DMS114 treated with DMSO at 0.1 percent for 48 hours (cell line): ENCODE measurements at regions not wholly inside any gene's neighbourhood (a gene's known extent, or its start where the extent isn't known, plus 50 kb on each side); places are given as distances from the start of the nearest gene placed in this dataset.

Experiments used
- DNase-seq: peaks from one replicate; lab custom pipeline; 2025; ENCODE audit not compliant: unreplicated experiment; lab: John Stamatoyannopoulos, UW

DNA sequence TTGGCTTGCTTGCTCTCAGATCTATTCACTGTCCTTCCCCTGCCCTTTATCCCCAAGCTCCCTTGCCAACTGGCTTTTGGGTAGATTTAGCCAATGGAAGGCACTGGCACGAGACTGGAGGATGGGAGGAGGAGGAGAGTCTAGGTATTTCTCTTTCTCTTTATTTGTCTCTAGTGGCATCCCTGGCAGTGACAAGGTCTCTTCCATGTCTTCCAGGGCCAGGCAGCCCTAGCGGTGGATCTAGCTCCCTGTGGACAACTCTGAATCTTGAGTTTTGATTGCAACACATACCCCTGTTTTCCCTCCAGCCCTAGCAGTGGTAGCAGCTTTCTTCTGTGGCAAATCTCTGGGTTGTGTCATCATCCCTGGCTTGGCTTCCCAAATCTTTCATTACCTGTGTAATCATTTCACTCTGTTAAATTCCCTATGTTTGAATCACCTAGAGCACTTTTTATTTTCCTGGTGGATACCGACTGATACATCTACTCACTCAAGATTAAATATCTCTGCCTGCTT, 171.1 kb upstream of the IRX6 start:
- no peak for DNase-seq

DNA sequence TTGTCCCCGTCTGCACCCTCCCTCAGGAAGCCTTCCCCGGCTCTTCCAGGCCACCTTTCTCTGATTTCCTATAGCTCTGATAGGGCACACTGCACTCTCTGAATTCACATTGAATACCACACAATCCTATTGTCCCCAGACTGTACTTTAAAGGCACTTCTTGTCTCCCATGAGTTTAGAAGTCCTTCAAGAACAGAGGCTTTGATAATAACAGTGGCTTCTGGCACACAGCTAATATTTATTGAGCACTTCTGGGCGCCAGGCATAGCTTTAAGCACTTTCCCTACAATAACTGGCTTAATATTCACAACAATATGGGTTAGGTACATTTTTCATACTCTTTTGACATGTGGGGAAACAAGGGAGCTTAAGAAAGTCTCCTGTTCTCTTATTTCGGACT, 169.7 kb upstream of the IRX6 start:
- DNase-seq = no peak

DNA sequence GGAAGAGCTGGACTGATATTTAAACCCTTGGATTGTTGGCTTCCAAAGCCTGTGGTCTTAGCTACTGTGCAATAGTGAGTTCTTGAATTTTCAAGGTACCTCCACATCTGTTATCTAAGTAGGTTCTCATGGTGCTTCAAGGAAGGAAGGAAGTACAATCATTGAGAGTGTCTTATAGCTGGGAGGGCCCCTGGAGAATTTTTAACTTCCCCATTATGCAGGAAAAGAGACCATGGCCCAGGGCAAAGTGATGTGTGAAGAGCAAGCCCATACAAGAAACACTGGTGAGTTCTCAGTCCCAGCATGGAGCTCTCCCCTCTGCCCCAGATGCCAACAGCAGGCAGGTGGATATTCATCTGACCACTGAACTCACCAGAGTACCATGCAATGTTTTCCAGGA, 169.0 kb upstream of the IRX6 start:
- no peak for DNase-seq

DNA sequence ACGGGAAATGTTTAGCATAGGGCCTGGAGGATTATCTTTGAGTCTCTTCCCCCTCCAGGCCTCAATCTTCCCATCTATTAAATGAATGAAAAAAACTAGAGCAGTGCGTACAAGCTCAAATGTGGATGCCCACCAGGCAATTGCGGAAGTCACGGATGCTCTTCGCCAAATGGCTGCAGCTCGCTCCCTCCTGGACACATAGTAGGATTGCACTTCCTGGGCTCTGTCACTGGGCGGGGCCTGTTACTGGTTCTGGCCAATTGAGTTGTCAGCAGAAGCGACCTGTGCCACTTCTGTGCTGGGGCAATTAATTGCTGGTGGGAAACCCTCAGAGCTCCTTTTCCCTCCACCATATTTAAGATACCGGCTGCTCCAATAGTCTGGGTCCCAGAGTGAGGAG, 168.2 kb upstream of the IRX6 start:
- DNase-seq = no peak

DNA sequence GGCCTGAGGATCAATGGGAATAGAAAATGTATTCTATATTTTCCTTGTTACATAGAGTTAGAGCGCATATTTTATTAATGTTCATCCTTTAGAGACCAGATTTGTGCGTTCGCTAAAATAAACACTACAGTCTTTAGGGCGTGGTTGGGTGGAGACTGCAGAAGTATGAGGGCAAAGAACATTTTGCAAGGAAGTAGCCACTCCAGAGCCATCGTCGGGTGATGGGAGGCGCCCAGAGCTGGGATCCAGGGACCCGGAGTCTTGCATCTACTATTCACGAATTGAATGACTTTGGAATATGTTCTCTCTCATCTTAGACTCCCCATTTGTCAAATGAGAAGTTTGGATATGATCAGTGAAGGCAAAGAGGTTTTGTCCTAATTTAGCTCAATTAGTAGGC, 154.2 kb upstream of the IRX6 start:
- no peak for DNase-seq

DNA sequence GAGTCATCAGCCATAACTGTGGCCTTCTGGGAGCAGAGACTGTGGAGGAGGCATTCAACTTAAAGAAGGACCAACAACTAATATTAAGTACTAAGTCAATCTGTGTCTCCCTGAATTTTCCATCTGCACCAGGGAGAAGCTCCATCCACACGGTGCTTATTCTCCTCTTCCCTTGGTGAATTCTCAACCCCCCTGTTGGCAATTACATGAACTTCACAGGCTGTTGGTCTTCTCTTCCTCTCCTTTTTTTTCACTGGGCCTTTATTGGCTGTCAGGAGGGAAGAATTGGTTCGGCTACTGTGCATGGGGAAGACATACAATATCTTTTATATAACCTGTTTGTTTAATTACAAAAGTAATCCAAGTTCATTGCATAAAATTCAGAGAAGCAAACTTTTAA, 152.8 kb upstream of the IRX6 start:
- no peak for DNase-seq

DNA sequence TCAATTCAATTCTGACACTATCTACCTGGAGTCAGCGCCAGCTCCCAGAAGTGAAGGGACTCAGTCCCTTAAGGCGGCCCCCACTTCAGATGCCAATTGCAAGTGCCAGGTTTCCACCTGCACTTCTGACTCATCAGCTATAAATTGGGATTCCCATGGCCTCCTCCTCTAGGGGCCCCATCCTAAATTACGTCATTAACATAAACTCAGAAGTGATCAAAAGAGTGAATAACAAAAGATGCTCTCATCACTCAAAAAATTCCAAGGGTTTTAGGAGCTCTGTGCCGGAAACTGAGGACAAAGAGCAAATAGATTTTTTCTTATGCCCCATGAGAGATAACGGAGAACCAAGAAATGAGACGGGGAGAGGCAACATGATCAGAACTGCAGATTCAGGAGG, 148.6 kb upstream of the IRX6 start:
- no peak for DNase-seq

DNA sequence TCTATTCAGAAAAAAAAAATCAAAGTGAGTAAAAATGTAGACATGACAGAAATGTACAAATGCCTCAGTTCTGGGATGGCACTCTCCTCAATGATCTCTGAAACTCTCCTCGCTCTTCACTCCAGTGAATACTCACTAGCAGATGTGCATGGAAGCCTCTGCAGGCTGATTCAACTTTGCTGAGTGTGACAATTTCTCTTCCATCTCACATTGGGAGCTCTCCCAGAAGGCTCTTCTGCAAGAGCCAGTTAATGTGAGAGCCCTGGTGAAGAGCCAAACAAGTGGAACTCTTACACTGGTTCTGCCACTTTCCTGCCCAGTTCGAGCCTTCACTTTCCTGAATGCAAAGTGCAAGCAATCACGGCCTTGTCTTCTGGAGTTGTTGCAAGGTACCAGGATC, 147.1 kb upstream of the IRX6 start:
- no peak for DNase-seq

DNA sequence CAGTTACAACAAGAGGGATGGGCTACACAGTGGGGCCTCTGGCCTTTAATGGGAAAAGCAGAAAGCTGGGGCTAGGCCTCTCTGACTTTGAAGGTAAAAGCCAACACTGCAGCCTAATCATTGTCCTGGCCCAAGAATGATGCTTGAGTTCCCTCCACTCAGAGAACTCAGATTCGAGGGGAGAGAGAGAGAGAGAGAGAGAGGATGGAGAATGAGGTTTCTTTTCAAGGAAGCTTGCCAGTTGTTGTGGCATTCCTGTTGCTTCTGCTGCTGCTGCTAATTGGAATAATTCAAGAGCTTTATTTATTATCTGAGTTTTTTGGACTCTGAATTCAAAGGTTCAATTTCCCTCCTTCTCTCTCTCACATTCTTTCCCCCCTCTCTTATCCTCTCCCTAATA, 144.6 kb upstream of the IRX6 start:
- DNase-seq = no peak

DNA sequence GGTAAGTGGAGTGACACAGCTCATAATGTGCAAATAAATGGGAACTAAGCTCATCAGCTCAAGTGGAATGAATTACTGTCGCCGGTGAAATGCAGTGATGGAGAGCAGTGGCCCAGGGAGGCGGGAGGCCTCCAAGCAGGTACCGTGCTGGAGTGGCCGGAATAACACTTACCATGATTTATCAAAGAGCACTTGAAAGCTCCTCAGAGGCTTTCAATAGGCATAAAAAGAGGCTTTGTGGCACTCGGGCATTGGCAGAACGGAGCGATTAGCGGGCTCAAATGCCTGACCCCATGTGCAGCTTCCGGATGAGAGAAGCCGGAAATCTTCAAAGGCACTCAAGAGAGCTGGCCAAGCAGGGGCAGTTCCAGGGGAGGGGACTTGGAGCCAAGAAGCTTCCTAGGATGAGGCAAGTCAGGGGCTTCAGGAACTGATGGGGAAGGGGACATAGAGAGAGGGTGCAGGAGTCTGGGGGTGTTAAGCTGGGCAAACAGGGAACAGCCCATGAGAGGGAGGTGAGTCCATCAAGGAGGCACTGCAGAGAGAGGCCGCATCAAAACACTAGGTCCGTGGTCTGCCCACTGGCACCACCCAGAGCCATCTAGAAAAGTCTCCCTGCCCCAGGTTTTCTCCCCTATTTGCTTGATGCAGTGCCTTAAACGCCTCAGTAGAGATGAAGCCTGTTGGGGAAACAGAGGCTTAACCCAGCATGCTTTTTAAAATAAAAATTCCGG, 144.0 kb upstream of the IRX6 start:
- DNase-seq = no peak

DNA sequence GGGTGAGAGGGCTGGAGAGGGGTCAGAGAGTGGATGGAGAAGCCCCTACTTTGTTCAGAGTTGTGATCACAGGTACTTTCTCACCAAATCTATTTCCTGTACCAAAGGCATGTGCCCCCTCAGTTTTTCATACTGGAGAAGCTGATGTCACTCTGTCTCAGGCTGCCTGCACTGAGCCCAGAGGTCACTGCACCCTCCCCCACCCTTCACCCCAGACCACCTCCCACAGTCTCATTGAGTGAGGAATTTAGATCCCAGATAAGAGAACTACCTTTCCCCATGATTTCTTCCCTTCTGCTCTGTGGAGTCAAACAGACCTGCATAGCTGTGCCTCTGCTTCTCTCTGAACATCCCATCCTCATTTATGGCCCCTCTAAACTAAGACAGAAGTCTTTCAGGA, 140.0 kb upstream of the IRX6 start:
- DNase-seq = no peak

DNA sequence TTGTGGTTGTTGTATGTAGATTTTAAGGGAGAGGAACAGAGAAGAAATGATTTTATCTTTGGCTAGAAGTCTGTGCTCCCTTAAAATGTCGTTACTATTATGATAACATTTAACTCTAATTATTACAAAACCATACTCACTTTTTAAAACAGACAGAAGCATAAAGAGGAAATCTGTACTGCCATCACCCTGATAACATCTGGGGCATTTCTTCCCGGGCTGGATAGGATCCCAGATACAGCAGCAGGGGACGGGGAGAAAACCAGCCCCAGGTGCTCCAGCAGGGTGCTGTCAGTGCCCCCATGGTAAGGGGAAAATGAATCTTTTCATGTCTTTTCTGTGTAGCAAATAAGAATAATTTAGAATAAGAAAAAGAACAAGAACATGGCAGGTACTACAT, 139.4 kb upstream of the IRX6 start:
- no peak for DNase-seq

DNA sequence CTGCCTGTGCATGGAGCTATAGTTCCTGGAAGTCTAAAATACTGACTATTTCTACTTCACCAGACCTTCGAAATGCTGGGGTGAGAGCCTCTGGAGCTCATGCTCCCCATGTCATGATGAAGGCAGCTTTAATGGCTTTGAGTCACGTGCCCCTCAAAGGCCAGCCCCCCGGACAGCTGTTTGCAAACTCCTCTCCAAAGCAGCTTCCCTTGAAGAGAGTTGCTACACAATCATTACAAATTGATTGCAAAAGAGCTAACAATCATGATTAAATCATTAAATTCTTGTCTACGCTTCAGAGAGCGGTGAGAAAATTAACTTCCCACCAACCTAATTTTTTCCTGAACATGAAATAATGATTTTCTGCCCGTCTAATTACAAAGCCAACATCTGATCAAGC, 134.8 kb upstream of the IRX6 start:
- DNase-seq = no peak

DNA sequence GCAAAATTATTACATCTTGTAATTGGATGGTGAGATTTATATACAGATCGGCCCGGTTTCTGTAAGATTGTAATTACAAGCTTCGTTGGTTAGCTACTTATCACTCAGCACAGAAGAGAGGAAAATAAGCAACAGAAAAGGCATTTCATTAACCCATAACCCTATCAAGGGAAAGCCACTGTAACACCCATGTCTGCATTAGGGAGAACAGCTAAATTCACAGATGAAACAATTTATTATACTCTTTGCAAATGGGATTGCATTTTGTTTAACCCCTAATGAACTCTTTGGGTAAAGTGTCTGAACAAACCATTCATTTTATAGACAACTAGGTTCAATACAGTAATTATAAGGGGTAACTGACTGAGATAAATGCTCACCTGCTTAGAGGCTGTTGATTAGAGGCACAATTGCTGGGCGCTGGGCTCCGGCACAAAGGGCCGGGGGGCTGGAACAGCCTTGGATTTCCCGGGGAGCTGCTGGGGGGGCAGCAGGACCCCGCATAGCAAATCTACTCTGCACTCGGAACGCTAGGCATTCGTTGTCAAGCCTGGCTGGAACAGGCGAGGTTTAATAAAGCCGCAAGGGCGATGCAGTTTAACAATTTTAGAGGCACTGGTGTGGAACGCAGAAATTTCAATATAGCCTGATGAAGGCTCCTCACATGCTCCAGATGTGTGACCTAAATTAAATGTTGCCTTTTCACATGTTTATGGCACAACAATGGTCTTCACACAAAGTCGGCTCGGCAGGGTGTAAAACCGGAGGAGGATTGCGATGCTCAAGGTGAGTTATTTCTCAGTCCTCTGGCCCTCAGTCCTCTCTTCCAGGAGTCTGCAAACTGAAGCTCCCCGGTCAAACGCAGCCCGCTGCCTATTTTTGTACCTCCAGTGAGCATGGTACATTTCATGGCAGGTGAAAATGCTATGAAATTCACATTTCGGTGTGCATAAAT, 134.0 kb upstream of the IRX6 start:
- no peak for DNase-seq

DNA sequence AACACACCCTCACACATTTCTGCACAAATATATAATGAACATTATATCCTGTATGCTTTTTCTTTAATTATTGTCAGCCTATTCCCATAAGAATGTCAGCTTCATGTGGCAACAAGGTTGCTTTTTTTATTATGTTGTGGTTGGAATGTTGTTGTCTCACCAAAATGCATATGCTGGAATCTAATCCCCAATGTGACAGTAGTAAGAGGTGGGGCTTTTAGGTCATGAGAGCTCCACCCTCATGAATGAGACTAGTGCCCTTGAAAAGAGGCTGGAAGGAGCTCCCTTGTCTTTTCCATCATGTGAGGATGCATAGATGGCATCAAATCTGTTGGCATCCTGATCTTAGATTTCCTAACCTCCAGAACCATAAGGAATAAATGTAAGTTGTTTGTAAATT, 131.3 kb upstream of the IRX6 start:
- no peak for DNase-seq

DNA sequence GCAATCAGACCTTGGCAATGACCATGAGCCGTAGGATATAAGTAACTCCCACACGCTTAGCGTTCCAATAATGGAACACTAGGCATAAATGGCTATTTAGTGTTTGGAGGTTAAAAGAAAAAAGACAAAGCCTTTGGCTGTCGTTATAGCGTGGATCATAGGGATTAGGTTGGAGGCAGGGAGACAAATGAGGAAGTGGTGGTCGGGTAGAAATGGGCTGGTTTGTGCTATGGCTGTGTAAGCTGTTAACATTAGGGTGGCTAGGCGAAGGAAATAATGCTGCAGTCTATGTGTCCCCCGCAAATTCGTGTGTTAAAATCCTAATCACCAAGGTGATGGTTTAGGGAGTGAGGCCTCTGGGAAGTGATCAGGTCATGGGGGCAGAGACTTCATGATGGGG, 120.4 kb upstream of the IRX6 start:
- DNase-seq = no peak

DNA sequence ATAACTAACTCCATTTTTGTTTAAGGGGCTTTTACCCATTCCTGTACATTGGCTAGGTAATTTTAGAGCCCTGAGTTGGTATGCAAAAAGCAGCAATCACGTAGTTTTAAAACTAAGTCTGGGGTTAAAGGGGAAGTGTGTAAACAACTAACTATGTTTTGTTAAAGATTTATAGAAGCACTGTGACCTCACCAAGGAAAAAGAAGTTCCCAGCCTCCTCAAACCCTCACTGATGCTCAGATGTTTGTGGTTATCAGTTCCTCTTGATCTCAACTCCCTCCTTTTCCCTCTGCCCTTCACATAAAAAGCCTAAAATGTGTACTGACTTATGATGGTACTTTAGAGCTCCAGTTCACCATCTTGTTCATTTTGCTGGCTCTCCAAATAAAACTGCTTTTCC, 119.9 kb upstream of the IRX6 start:
- no peak for DNase-seq

DNA sequence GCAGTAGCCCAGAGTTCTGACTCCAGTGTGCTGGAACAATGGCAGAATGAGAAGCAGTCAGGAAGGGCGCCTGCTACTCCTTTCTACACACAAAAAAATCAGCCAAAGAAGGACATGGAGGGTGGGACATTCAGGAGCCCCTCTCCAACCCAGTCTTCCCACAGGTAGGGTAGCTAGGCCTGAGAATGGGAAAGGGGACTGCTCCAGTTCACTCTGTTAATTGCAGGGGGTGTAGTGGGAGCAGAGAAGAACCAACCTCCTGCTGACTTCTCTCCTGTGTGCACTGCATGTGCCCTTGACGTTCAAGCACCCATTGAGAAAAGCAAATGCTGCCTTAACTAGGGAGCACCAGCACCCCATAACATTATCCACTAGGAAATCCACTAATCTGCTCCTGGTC, 119.1 kb upstream of the IRX6 start:
- no peak for DNase-seq

DNA sequence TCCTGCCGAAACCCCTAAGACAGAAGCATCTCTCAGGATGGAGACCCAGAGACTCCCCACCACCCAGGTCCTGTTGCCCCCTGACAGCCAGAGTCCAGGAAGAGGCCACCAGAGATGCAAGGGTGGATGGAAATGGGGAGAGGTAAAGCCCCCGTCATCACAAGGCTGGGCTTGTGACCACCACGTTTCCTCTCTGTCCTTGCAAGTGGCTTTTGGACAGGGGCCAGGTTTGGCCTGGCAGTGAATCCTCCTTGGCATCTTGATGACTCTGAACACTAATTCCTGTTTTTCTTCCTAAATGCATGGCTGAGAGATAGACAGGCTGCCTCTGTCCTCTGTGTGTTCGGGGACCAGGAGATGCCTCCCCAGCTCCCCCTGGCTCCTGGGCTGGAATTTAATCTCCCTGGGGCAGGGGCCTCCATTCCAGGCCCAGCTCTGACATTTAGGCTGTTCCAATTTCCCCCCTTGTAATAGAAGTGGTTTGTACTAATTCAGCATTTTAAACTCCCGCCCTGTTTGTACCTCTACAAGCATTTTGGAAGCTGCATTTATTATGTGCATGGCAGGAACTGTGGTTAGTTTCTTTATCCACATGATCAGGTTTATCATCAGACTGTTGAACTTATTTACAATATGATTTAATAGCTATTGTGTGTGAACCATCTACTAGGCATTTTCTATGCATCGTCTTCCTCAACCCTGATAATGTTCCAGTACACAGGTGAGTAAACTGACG, 116.1 kb upstream of the IRX6 start:
- no peak for DNase-seq

DNA sequence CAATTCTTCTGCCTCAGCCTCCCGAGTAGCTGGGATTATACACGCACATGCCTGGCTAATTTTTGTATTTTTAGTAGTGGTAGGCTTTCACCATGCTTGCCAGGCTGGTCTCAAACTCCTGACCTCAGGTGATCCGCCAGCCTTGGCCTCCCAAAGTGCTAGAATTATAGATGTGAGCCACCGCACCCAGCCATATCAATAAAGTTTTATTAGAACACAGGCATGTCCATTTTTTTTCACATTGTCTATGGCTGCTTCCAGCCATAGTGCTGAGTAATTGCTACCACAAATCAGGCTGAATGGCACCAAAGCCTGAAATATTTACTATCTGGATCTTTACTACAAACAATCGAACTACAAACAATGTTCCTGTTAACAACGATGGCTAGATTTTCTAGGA, 114.4 kb upstream of the IRX6 start:
- DNase-seq = no peak

DNA sequence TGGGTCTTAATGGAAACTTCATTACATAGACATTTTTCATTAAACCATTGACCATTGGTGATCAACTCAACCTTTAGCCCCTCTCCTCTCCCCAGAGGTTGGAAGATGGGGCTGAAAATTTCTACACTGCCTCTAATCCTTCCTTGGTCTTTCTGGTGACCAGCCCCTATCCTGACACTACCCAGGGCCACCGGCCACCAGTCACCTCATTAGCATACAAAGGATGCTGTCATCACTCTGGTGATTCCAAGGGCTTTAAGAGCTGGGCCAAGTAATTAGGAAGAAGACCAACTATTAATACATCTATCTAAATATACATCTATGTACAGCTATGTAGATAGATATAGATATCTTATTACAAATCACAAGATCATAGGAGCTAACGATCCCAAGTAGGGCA, 111.2 kb upstream of the IRX6 start:
- DNase-seq = no peak

DNA sequence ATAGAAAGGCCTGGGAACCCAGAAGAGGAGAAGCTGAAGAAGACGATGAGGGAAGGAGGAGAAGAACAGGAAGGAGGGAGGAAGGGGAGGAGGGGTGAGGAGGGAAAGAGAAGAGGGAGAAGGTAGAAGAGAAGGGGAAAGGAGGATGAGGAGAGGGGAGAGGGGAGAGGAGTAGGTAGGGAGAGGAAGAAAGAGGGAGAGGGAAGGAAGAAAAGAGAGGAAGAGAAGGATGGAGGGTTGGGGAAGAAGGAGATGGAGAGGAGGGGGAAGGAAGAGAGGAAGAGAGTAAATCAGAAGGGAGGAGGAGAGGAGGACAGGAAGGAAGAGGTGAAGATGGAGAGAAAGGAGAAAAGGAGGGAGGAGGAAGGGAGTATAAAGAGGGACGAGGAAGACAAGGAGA, 109.6 kb upstream of the IRX6 start:
- no peak for DNase-seq
